ENCODE measurements at regions not wholly inside any gene's neighbourhood (a gene's known extent, or its start where the extent isn't known, plus 50 kb on each side); places are given as distances from the start of the nearest gene placed in this dataset.

- CTCF ChIA-PET: no interaction called here
- H3K9me3 ChIP-seq (ENCODE audit: control insufficient read depth, insufficient read depth, low read depth, low read length): no peaks in the 10 kb centered on the region
- no peak overlapping the region for H3K4me3 ChIP-seq (ENCODE audit: low read depth, low read length)
- H3K27ac ChIP-seq (ENCODE audit: extremely low read depth, low read depth, low read length): no peak overlapping the region
- POLR2A ChIA-PET: no interaction called here
- no peaks in the 10 kb centered on the region for H3K36me3 ChIP-seq (ENCODE audit: control insufficient read depth in 2 of 2, insufficient read depth in 1 of 2, low read length in 2 of 2)
- no peaks in the 10 kb centered on the region for H3K4me1 ChIP-seq (ENCODE audit: control insufficient read depth, insufficient read depth, low read length)
- TF ChIP-seq KLF8 (tag by site-specific recombination; IDR thresholded peaks at IDR 0.05) (no peak), ZNF184 (tag by site-specific recombination; IDR thresholded peaks at IDR 0.05) (no peak), ZNF121 (tag by site-specific recombination; IDR thresholded peaks at IDR 0.05) (no peak), ZNF626 (tag by site-specific recombination; IDR thresholded peaks at IDR 0.05) (no peak), ZIC2 (tag by site-specific recombination; IDR thresholded peaks at IDR 0.05) (no peak), ZNF473 (tag by site-specific recombination; IDR thresholded peaks at IDR 0.05) (no peak), SP7 (tag by site-specific recombination; IDR thresholded peaks at IDR 0.05) (no peak), ZNF112 (tag by site-specific recombination; IDR thresholded peaks at IDR 0.05) (no peak), ZNF114 (tag by site-specific recombination; IDR thresholded peaks at IDR 0.05) (no peak), ZNF660 (tag by site-specific recombination; IDR thresholded peaks at IDR 0.05) (no peak), ZNF658 (tag by site-specific recombination; IDR thresholded peaks at IDR 0.05) (no peak), TRIM28 (IDR thresholded peaks at IDR 0.05; ENCODE audit: borderline replicate concordance, low read length) (no peak), ZNF529 (tag by site-specific recombination; IDR thresholded peaks at IDR 0.05; ENCODE audit: insufficient replicate concordance) (no peak), ZNF266 (tag by site-specific recombination; IDR thresholded peaks at IDR 0.05; ENCODE audit: low read depth) (no peak), ZNF223 (tag by site-specific recombination; IDR thresholded peaks at IDR 0.05) (no peak)
- TF ChIP-seq, protein P1, sequence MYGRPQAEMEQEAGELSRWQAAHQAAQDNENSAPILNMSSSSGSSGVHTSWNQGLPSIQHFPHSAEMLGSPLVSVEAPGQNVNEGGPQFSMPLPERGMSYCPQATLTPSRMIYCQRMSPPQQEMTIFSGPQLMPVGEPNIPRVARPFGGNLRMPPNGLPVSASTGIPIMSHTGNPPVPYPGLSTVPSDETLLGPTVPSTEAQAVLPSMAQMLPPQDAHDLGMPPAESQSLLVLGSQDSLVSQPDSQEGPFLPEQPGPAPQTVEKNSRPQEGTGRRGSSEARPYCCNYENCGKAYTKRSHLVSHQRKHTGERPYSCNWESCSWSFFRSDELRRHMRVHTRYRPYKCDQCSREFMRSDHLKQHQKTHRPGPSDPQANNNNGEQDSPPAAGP (tag by site-specific recombination; IDR thresholded peaks at IDR 0.05): no peak
- TF ChIP-seq, protein P2, sequence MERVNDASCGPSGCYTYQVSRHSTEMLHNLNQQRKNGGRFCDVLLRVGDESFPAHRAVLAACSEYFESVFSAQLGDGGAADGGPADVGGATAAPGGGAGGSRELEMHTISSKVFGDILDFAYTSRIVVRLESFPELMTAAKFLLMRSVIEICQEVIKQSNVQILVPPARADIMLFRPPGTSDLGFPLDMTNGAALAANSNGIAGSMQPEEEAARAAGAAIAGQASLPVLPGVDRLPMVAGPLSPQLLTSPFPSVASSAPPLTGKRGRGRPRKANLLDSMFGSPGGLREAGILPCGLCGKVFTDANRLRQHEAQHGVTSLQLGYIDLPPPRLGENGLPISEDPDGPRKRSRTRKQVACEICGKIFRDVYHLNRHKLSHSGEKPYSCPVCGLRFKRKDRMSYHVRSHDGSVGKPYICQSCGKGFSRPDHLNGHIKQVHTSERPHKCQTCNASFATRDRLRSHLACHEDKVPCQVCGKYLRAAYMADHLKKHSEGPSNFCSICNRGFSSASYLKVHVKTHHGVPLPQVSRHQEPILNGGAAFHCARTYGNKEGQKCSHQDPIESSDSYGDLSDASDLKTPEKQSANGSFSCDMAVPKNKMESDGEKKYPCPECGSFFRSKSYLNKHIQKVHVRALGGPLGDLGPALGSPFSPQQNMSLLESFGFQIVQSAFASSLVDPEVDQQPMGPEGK (tag by site-specific recombination; IDR thresholded peaks at IDR 0.05): no peak
Observed at GRCh38 chr13:22980936-22981335, 199.8 kb upstream of the SGCG start.

DNA sequence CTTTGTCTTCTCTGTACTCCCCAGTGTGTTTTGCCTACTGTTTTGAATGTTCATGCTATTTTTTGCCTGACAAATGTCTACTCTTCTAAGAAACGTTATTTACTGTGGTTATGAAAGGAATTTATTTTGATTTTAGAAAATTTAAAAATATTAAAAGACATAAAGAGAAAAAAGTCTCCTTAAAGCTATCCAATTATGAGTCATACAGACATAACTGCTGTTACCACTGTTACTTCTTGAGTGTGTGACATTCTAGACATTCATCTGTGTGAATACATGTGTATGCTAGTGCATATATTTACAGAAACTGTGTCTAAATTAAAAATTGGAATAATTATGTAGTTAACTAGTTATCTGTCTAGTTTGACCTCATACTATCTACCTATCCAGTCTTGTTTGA is 187.6 kb upstream of the SGCG start:
- ChIA-PET CTCF (no interaction called here), POLR2A (no interaction called here)
- H3K27ac ChIP-seq (ENCODE audit: extremely low read depth, low read depth, low read length): no peak overlapping the region
- TF ChIP-seq ZNF112 (tag by site-specific recombination; IDR thresholded peaks at IDR 0.05) (no peak), BCL11B (tag by site-specific recombination; IDR thresholded peaks at IDR 0.05; ENCODE audit: low read depth) (no peak), ZNF404 (tag by site-specific recombination; IDR thresholded peaks at IDR 0.05) (no peak), ZXDB (tag by site-specific recombination; IDR thresholded peaks at IDR 0.05) (no peak), SP3 (tag by site-specific recombination; IDR thresholded peaks at IDR 0.05) (no peak), ZNF239 (tag by site-specific recombination; IDR thresholded peaks at IDR 0.05) (no peak), ZNF132 (tag by site-specific recombination; IDR thresholded peaks at IDR 0.05; ENCODE audit: borderline replicate concordance) (no peak), ZNF433 (tag by site-specific recombination; IDR thresholded peaks at IDR 0.05; ENCODE audit: low read depth) (no peak), ZBTB1 (tag by site-specific recombination; IDR thresholded peaks at IDR 0.05) (no peak), HOXD13 (CRISPR knock-in tag; IDR thresholded peaks at IDR 0.05; ENCODE audit: borderline replicate concordance) (no peak), ZNF211 (tag by site-specific recombination; IDR thresholded peaks at IDR 0.05; ENCODE audit: low read depth) (no peak), ZNF549 (tag by site-specific recombination; IDR thresholded peaks at IDR 0.05) (no peak), ZNF473 (tag by site-specific recombination; IDR thresholded peaks at IDR 0.05) (no peak), ZIC2 (tag by site-specific recombination; IDR thresholded peaks at IDR 0.05) (no peak), ZNF558 (tag by site-specific recombination; IDR thresholded peaks at IDR 0.05) (no peak), ZNF398 (tag by site-specific recombination; IDR thresholded peaks at IDR 0.05) (no peak)
- TF ChIP-seq, protein P3, sequence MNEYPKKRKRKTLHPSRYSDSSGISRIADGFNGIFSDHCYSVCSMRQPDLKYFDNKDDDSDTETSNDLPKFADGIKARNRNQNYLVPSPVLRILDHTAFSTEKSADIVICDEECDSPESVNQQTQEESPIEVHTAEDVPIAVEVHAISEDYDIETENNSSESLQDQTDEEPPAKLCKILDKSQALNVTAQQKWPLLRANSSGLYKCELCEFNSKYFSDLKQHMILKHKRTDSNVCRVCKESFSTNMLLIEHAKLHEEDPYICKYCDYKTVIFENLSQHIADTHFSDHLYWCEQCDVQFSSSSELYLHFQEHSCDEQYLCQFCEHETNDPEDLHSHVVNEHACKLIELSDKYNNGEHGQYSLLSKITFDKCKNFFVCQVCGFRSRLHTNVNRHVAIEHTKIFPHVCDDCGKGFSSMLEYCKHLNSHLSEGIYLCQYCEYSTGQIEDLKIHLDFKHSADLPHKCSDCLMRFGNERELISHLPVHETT (tag by site-specific recombination; IDR thresholded peaks at IDR 0.05): no peak
- no peaks in the 10 kb centered on the region for H3K4me1 ChIP-seq (ENCODE audit: control insufficient read depth, insufficient read depth, low read length)
- no peak overlapping the region for H3K4me3 ChIP-seq (ENCODE audit: low read depth, low read length)
- no peaks in the 10 kb centered on the region for H3K36me3 ChIP-seq (ENCODE audit: control insufficient read depth in 2 of 2, insufficient read depth in 1 of 2, low read length in 2 of 2)
- H3K9me3 ChIP-seq (ENCODE audit: control insufficient read depth, insufficient read depth, low read depth, low read length): no peaks in the 10 kb centered on the region
